H1 (cell line): ENCODE measurements at regions not wholly inside any gene's neighbourhood (a gene's known extent, or its start where the extent isn't known, plus 50 kb on each side); places are given as distances from the start of the nearest gene placed in this dataset.
"Not testable (repeated sequence)": the region's sequence is repeated elsewhere in the genome, so short reads cannot be mapped to it uniquely, and the experiment has no call there.

Source experiments
- CTCF ChIA-PET: fragments of 300-600 bp; sonication (Branson Sonifier 250); formaldehyde crosslinking; loops from one replicate; lab custom pipeline; 2021; ENCODE audit not compliant: partially characterized antibody; lab: Charles Lee
- POLR2A ChIA-PET: fragments of 300-600 bp; sonication (Branson Sonifier 250); formaldehyde crosslinking; loops from one replicate; lab custom pipeline; 2021; ENCODE audit warnings: inconsistent platforms; ENCODE audit not compliant: partially characterized antibody; lab: Charles Lee
- DNase-seq, 2 experiments: peaks; one replicate each; pipeline versions ENCODE4 v3.0.0 to v3.0.0-alpha.2; 2010 to 2022; ENCODE audit warnings: low spot score in 2 of 2, low read depth in 1 of 2, mixed read lengths in 1 of 2
- FAIRE-seq: peaks from 2 replicates; lab custom pipeline; 2011; peaks lifted over from hg19 to GRCh38; lab: Jason Lieb, UNC
- H2AFZ ChIP-seq: 2 replicates; pipeline ENCODE4 v1.8.1; 2012; ENCODE audit warnings: low read length, inconsistent platforms
- H2AK5ac ChIP-seq: 2 replicates; pipeline ENCODE4 v1.6.1; 2013; ENCODE audit warnings: low read depth, low read length
- H2BK120ac ChIP-seq: replicated peaks from 2 replicates; pipeline ENCODE3; 2013; ENCODE audit warnings: low read depth, low read length, inconsistent platforms
- H2BK12ac ChIP-seq: 2 replicates; pipeline ENCODE4 v1.6.1; 2013; ENCODE audit warnings: low read depth, low read length
- H2BK15ac ChIP-seq: 2 replicates; pipeline ENCODE4 v1.6.1; 2013; ENCODE audit warnings: low read length
- H2BK20ac ChIP-seq: 2 replicates; pipeline ENCODE4 v1.6.1; 2013; ENCODE audit warnings: low read length
- H2BK5ac ChIP-seq: 2 replicates; pipeline ENCODE4 v1.6.1; 2013; ENCODE audit warnings: low read depth, low read length
- H3K14ac ChIP-seq: 2 replicates; pipeline ENCODE4 v1.6.1; 2013; ENCODE audit warnings: inconsistent platforms; ENCODE audit not compliant: insufficient read length
- H3K18ac ChIP-seq: 2 replicates; pipeline ENCODE4 v1.6.1; 2013; ENCODE audit warnings: low read length; ENCODE audit errors: extremely low read depth
- H3K23ac ChIP-seq: 2 replicates; pipeline ENCODE4 v1.6.1; 2013; ENCODE audit warnings: inconsistent platforms; ENCODE audit not compliant: insufficient read length
- H3K23me2 ChIP-seq: 2 replicates; pipeline ENCODE4 v1.6.1; 2013; ENCODE audit warnings: low read depth, low read length
- H3K27ac ChIP-seq: 2 replicates; pipeline ENCODE4 v1.6.1; 2011; ENCODE audit warnings: low read depth, low read length, inconsistent platforms
- H3K27me3 ChIP-seq, 4 experiments: replicated peaks in 1 of 4; 1 replicate in 1 of 4; 2 replicates in 3 of 4; pipeline versions ENCODE4 v1.6.1 to v1.8.1; 2011 to 2013; ENCODE audit warnings: low read length in 3 of 4, mild to moderate bottlenecking in 3 of 4, inconsistent platforms in 2 of 4, mixed read lengths in 2 of 4, moderate library complexity in 1 of 4; ENCODE audit not compliant: control insufficient read depth in 3 of 4, insufficient read depth in 3 of 4; ENCODE audit errors: extremely low read depth in 1 of 4
- H3K36me3 ChIP-seq, 4 experiments: 2 replicates each; pipeline versions ENCODE4 v1.6.1 to v1.8.1; 2011 to 2013; ENCODE audit warnings: mild to moderate bottlenecking in 4 of 4, low read length in 3 of 4, moderate library complexity in 2 of 4, control low read depth in 1 of 4, inconsistent platforms in 1 of 4; ENCODE audit not compliant: insufficient read depth in 4 of 4, control insufficient read depth in 2 of 4
- H3K4ac ChIP-seq: replicated peaks from 2 replicates; pipeline ENCODE3; 2013; ENCODE audit warnings: low read length, low read depth, mixed read lengths, inconsistent platforms; ENCODE audit not compliant: insufficient read length
- H3K4me1 ChIP-seq, 4 experiments: replicated peaks in 1 of 4; 1 replicate in 1 of 4; 2 replicates in 3 of 4; pipeline versions ENCODE4 v1.6.1 to v1.8.1; 2011 to 2013; ENCODE audit warnings: low read length in 3 of 4, inconsistent platforms in 2 of 4, mixed read lengths in 1 of 4; ENCODE audit not compliant: insufficient read depth in 4 of 4, control insufficient read depth in 3 of 4
- H3K4me2 ChIP-seq, 2 experiments: 2 replicates each; pipeline versions ENCODE4 v1.6.1 to v1.8.1; 2011 to 2013; ENCODE audit warnings: low read depth in 2 of 2, low read length in 2 of 2, control low read depth in 1 of 2, inconsistent platforms in 1 of 2, mild to moderate bottlenecking in 1 of 2; ENCODE audit not compliant: insufficient read depth in 1 of 2
- H3K4me3 ChIP-seq, 4 experiments: fragments of 200-600, 300-600 bp in 1 of 4; sonication (generic), shearing (Covaris generic), sonication (Bioruptor Twin) in 1 of 4; 2 replicates each; pipeline versions ENCODE4 v1.5.1 to v1.8.1; 2011 to 2016; ENCODE audit warnings: low read length in 4 of 4, low read depth in 3 of 4, control low read depth in 2 of 4, inconsistent platforms in 2 of 4, mild to moderate bottlenecking in 2 of 4, mixed read lengths in 1 of 4, moderate library complexity in 1 of 4; ENCODE audit not compliant: insufficient read depth in 2 of 4; ENCODE audit errors: extremely low read depth in 1 of 4
- H3K56ac ChIP-seq: replicated peaks from 2 replicates; pipeline ENCODE3; 2013; ENCODE audit warnings: low read depth, mild to moderate bottlenecking, mixed read lengths, low read length, inconsistent platforms; ENCODE audit not compliant: insufficient read length
- H3K79me1 ChIP-seq: 2 replicates; pipeline ENCODE4 v1.6.1; 2013; ENCODE audit warnings: low read depth, low read length, control low read depth
- H3K79me2 ChIP-seq, 2 experiments: 2 replicates each; pipeline versions ENCODE4 v1.6.1 to v1.8.1; 2012 to 2013; ENCODE audit warnings: low read length in 2 of 2, mild to moderate bottlenecking in 2 of 2, inconsistent platforms in 1 of 2; ENCODE audit not compliant: insufficient read depth in 2 of 2, control insufficient read depth in 1 of 2
- H3K9ac ChIP-seq, 4 experiments: replicated peaks in 1 of 4; 1 replicate in 1 of 4; 2 replicates in 3 of 4; pipeline versions ENCODE4 v1.6.1 to v1.8.1; 2011 to 2013; ENCODE audit warnings: low read depth in 3 of 4, low read length in 3 of 4, control low read depth in 2 of 4, mild to moderate bottlenecking in 2 of 4, moderate library complexity in 2 of 4, inconsistent platforms in 1 of 4; ENCODE audit errors: extremely low read depth in 1 of 4
- H3K9me3 ChIP-seq, 2 experiments: 2 replicates each; pipeline versions ENCODE4 v1.6.1 to v1.8.1; 2012 to 2013; ENCODE audit warnings: mild to moderate bottlenecking in 2 of 2, moderate library complexity in 2 of 2, control low read depth in 1 of 2, inconsistent platforms in 1 of 2, low read depth in 1 of 2, low read length in 1 of 2, mixed read lengths in 1 of 2; ENCODE audit not compliant: insufficient read depth in 2 of 2
- H4K20me1 ChIP-seq, 2 experiments: replicated peaks in 1 of 2; 2 replicates each; pipeline versions ENCODE3 to v1.8.1; 2011 to 2013; ENCODE audit warnings: inconsistent platforms in 2 of 2, low read length in 2 of 2, mild to moderate bottlenecking in 1 of 2; ENCODE audit not compliant: insufficient read depth in 2 of 2, control insufficient read depth in 1 of 2
- H4K5ac ChIP-seq: 2 replicates; pipeline ENCODE4 v1.6.1; 2013; ENCODE audit warnings: low read length, low read depth, mixed read lengths, inconsistent platforms; ENCODE audit not compliant: insufficient read length
- H4K8ac ChIP-seq: 2 replicates; pipeline ENCODE4 v1.8.0; 2013; ENCODE audit warnings: mild to moderate bottlenecking, moderate library complexity, low read length, inconsistent platforms; ENCODE audit not compliant: insufficient read depth; ENCODE audit errors: extremely low read depth
- H4K91ac ChIP-seq: replicated peaks from 2 replicates; pipeline ENCODE3; 2013; ENCODE audit warnings: low read length, mixed read lengths, inconsistent platforms; ENCODE audit not compliant: insufficient read length
- WGBS, 2 experiments: shearing (Covaris generic) in 1 of 2; methylation state at CpG; one replicate each; pipeline versions ENCODE4 v1.1.6 to v1.1.7; 2013 to 2015; ENCODE audit warnings: low lambda C conversion rate in 2 of 2, mixed read lengths in 2 of 2, inconsistent platforms in 1 of 2, low coverage in 1 of 2, missing lambda C conversion rate in 1 of 2; ENCODE audit not compliant: insufficient replicate concordance in 2 of 2, insufficient coverage in 1 of 2, insufficient read length in 1 of 2; ENCODE audit errors: extremely low coverage in 1 of 2, missing lambda C conversion rate in 1 of 2; 5-methylcytosine and 5-hydroxymethylcytosine counted together

DNA sequence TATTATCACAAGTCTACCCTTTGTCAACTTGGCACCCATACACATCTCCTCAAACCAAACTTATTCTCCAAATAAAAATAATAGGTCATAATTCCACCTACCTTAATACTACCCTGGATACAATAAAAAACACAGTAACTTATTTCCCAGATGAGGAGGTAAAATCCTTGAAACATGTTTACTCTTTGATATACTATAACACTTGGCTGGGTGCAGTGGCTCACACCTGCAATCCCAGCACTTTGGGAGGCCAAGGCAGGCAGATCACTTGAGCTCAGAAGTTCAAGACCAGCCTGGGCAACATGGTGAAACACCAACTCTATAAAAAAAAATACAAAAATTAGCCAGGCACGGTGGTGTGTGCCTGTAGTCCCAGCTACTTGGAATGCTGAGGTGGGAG, 54.4 kb upstream of the PRSS3 start:
- H3K4me1 ChIP-seq, CTCF ChIA-PET, H4K5ac ChIP-seq, H2BK15ac ChIP-seq, H3K79me2 ChIP-seq, POLR2A ChIA-PET, H3K79me1 ChIP-seq, H2BK5ac ChIP-seq, H3K27me3 ChIP-seq, H3K18ac ChIP-seq, H4K91ac ChIP-seq, H3K4me3 ChIP-seq, H3K9me3 ChIP-seq, H3K4ac ChIP-seq, H3K27ac ChIP-seq, H3K56ac ChIP-seq, H3K23me2 ChIP-seq, H3K36me3 ChIP-seq, DNase-seq, H2AFZ ChIP-seq, H2BK12ac ChIP-seq, H3K9ac ChIP-seq, H3K23ac ChIP-seq, H2BK120ac ChIP-seq, H2BK20ac ChIP-seq, H4K20me1 ChIP-seq, H4K8ac ChIP-seq, H3K4me2 ChIP-seq, FAIRE-seq, H3K14ac ChIP-seq, H2AK5ac ChIP-seq: not testable (repeated sequence)
- WGBS, 2 experiments: 67% methylated on average over 1 of the region's 1 CpG; no CpG with 5 or more reads in 1 of the 2 experiments
